SJCRH30 (cell line): ENCODE measurements at regions not wholly inside any gene's neighbourhood (a gene's known extent, or its start where the extent isn't known, plus 50 kb on each side); places are given as distances from the start of the nearest gene placed in this dataset.
"Not testable (repeated sequence)": the region's sequence is repeated elsewhere in the genome, so short reads cannot be mapped to it uniquely, and the experiment has no call there.

Source experiments
- DNase-seq, 2 experiments: peaks; one replicate each; pipeline ENCODE4 v3.0.0-alpha.2; 2015 to 2020
- H3K27ac ChIP-seq: fragments of 250-450 bp; sonication (Bioruptor Pico); 2 replicates; pipeline ENCODE4 v1.5.1; 2020; ENCODE audit warnings: mild to moderate bottlenecking, moderate library complexity
- H3K27me3 ChIP-seq: fragments of 250-450 bp; sonication (Bioruptor Pico); 2 replicates; pipeline ENCODE4 v1.5.1; 2020; ENCODE audit warnings: mild to moderate bottlenecking, moderate library complexity
- H3K36me3 ChIP-seq: fragments of 250-450 bp; sonication (Bioruptor Pico); 2 replicates; pipeline ENCODE4 v1.5.1; 2020; ENCODE audit warnings: mild to moderate bottlenecking, moderate library complexity
- H3K4me1 ChIP-seq: fragments of 250-450 bp; sonication (Bioruptor Pico); 2 replicates; pipeline ENCODE4 v1.5.1; 2020; ENCODE audit warnings: mild to moderate bottlenecking, moderate library complexity
- H3K4me3 ChIP-seq: fragments of 250-450 bp; sonication (Bioruptor Pico); 2 replicates; pipeline ENCODE4 v1.5.1; 2020; ENCODE audit warnings: mild to moderate bottlenecking, moderate library complexity
- H3K9me3 ChIP-seq: fragments of 250-450 bp; sonication (Bioruptor Pico); replicated peaks from 2 replicates; pipeline ENCODE4 v1.5.1; 2020; ENCODE audit warnings: mild to moderate bottlenecking, moderate library complexity

GRCh38 chr17:45554479-45554878 lies 64.0 kb upstream of the PLEKHM1 start:
- H3K4me1 ChIP-seq, DNase-seq, H3K9me3 ChIP-seq, H3K27me3 ChIP-seq, H3K27ac ChIP-seq, H3K36me3 ChIP-seq, H3K4me3 ChIP-seq: not testable (repeated sequence)

GRCh38 chr17:45558821-45559220 lies 68.3 kb upstream of the PLEKHM1 start:
- not testable (repeated sequence) for H3K4me3 ChIP-seq, H3K27me3 ChIP-seq, H3K4me1 ChIP-seq, H3K36me3 ChIP-seq, H3K27ac ChIP-seq, DNase-seq, H3K9me3 ChIP-seq

GRCh38 chr17:45562868-45563267 lies 72.3 kb upstream of the PLEKHM1 start:
- H3K9me3 ChIP-seq, H3K27me3 ChIP-seq, H3K4me1 ChIP-seq, H3K27ac ChIP-seq, DNase-seq, H3K4me3 ChIP-seq, H3K36me3 ChIP-seq: not testable (repeated sequence)

- H3K4me1 ChIP-seq, H3K27ac ChIP-seq, H3K27me3 ChIP-seq, H3K9me3 ChIP-seq, H3K36me3 ChIP-seq, H3K4me3 ChIP-seq, DNase-seq: not testable (repeated sequence)
Observed at GRCh38 chr17:45563283-45563682, 72.8 kb upstream of the PLEKHM1 start.

DNA sequence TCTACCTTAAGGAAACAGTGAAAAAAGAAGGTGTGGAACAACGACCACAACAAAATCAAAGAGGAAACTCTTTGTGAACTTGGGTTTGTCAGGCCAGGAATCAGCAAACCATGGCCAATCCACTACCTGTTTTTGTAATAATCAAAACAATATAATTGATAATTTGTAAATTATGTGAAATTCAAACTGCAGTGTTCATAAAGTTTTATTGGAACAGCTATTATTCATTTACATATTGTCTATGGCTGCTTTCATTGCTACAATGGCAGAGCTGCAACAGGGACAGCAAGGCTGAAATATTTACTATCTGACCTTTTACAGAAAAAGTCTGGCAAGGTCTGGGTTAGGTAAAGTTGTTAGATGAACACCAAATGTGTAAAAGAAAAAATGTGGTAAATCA lies 77.8 kb upstream of the PLEKHM1 start:
- not testable (repeated sequence) for H3K27ac ChIP-seq, DNase-seq, H3K9me3 ChIP-seq, H3K4me1 ChIP-seq, H3K4me3 ChIP-seq, H3K27me3 ChIP-seq, H3K36me3 ChIP-seq

DNA sequence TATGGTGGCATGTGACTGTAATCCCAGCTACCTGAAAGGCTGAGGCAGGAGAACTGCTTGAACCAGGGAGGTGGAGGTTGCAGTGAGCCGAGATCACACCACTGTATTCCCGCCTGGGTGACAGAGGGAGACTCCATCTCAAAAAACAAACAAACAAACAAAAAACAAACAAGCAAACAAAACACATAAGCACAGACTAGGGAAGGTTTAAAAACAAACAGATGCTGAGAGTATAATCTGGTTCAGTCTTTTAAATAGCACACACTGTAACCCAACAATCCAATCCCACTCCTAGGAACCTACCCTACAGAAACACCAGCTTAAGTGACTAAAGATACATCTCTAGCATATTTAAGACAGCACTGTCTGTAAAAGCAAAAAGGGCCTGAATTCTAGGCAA lies 82.8 kb upstream of the PLEKHM1 start:
- not testable (repeated sequence) for H3K4me3 ChIP-seq, DNase-seq, H3K9me3 ChIP-seq, H3K27ac ChIP-seq, H3K4me1 ChIP-seq, H3K27me3 ChIP-seq, H3K36me3 ChIP-seq

GRCh38 chr17:45573924-45574770 lies 83.6 kb upstream of the PLEKHM1 start:
- H3K27me3 ChIP-seq: no peaks in the 10 kb centered on the region
- H3K4me3 ChIP-seq: no peak overlapping the region
- no peak overlapping the region for H3K27ac ChIP-seq
- H3K4me1 ChIP-seq: no peaks in the 10 kb centered on the region
- DNase-seq: peak in 1 of 2 experiments; percentile 0
- H3K9me3 ChIP-seq: no peaks in the 10 kb centered on the region
- H3K36me3 ChIP-seq: no peaks in the 10 kb centered on the region

DNA sequence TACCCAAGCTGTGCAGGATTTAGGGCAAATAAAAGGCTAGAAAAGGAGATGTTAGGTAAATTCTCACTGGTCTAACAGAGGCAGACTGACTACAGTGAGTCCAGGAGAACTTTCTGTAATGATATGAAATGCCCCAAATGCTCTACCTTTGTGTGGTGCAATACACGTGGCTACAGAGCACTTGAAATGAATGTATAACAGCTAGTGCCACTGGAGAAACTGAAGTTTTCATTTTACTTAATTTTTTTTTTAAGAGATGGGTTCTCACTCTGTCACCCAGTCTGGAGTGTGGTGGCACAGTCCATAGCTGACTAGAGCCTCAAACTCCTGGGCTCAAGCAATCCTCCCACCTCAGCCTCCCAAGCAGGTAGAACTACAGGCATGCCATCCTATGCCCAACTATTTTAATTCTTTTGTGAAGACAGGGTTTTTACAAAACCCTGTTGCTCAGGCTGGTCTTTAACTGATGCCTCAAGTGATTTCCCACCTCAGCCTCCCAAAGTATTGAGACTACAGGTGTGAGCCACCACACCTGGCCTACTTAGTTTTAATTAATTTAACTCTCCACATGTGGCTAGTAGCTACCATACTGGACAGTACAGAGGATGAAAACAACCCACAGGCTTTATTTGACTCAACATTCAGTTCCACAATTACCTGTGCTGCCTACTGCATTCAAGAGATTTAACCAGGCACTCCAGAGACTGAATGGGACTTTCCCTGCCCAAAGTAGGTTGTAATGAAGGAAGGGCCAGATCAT lies 84.8 kb upstream of the PLEKHM1 start:
- Histone ChIP-seq H3K9me3 (no peaks in the 10 kb centered on the region), H3K27ac (no peak overlapping the region), H3K27me3 (no peaks in the 10 kb centered on the region), H3K4me3 (no peak overlapping the region), H3K36me3 (no peaks in the 10 kb centered on the region), H3K4me1 (no peaks in the 10 kb centered on the region)
- DNase-seq: no peak

- not testable (repeated sequence) for H3K9me3 ChIP-seq, H3K36me3 ChIP-seq, DNase-seq, H3K4me3 ChIP-seq, H3K27ac ChIP-seq, H3K4me1 ChIP-seq, H3K27me3 ChIP-seq
Observed at GRCh38 chr17:45576527-45577307, 86.2 kb upstream of the PLEKHM1 start.

DNA sequence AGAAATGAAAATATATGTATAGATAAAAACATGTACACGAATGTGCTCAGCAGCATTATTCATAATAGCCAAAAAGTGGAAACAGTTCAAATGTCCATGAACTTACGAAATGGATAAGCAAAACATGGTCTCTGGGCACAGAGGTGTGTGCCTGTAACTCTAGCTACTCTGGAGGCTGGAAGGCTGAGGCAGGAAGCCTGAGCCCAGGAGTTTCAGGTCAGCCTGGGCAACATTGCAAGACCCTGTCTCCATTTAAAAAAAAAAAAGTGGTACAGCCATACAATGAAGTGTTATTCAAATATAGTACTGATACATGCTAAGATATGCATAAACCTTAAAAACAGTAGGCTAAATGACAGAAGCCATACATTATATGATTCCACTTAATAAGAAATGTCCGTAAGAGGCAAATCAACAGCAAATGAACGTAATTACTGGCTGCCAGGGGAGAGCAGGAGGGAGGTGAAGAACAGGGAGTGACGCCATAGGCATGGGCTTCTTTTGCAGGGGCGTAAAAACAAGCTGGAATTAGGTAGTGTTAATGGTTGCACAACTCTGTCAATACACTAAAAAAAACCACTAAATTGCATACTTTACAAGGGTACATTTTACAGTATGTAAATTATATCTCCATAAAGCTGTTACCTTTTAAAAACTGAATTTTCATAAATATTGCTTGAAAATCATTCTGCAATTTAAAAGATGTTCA lies 87.2 kb upstream of the PLEKHM1 start:
- Histone ChIP-seq H3K27ac (no peak overlapping the region), H3K4me3 (no peak overlapping the region), H3K9me3 (no peaks in the 10 kb centered on the region), H3K27me3 (no peaks in the 10 kb centered on the region), H3K4me1 (no peaks in the 10 kb centered on the region), H3K36me3 (peaks cover 3% of the 10 kb centered on the region)
- no peak for DNase-seq

- no peak for DNase-seq
- Histone ChIP-seq H3K4me3 (no peak overlapping the region), H3K36me3 (peaks cover 6% of the 10 kb centered on the region), H3K27ac (no peak overlapping the region), H3K4me1 (no peaks in the 10 kb centered on the region), H3K9me3 (no peaks in the 10 kb centered on the region), H3K27me3 (no peaks in the 10 kb centered on the region)
Observed at GRCh38 chr17:45578516-45579455, 88.3 kb upstream of the PLEKHM1 start.

- no peak for DNase-seq
- Histone ChIP-seq H3K27me3 (no peaks in the 10 kb centered on the region), H3K36me3 (peaks cover 6% of the 10 kb centered on the region), H3K9me3 (no peaks in the 10 kb centered on the region), H3K4me3 (no peak overlapping the region), H3K4me1 (no peaks in the 10 kb centered on the region), H3K27ac (no peak overlapping the region)
Observed at GRCh38 chr17:45579529-45580495, 89.3 kb upstream of the PLEKHM1 start.

DNA sequence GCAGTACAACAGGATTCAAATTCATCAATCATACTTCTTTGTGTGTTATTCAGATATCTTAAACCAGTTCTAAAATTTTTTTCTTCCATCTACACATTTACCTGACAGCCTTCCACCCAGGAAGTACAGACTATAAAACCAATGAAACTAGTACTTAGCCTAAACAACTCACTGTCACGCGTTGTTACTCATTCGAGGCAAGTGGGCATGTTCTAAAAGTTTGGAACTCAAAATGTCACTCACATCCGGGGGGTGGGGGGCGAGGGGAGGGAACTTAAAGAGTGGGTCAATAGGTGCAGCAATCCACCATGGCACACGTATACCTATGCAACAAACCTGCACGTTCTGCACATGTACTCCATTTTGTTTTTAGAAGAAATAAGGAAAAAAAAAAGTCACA lies 90.4 kb upstream of the PLEKHM1 start:
- DNase-seq: no peak
- H3K36me3 ChIP-seq: peaks cover 6% of the 10 kb centered on the region
- no peak overlapping the region for H3K4me3 ChIP-seq
- no peak overlapping the region for H3K27ac ChIP-seq
- no peaks in the 10 kb centered on the region for H3K27me3 ChIP-seq
- H3K9me3 ChIP-seq: no peaks in the 10 kb centered on the region
- no peaks in the 10 kb centered on the region for H3K4me1 ChIP-seq
